IPS-20b (cell line): ENCODE measurements at regions not wholly inside any gene's neighbourhood (a gene's known extent, or its start where the extent isn't known, plus 50 kb on each side); places are given as distances from the start of the nearest gene placed in this dataset.

ENCODE experiments used
- H3K27ac ChIP-seq: one replicate; pipeline ENCODE4 v1.5.1; 2013; ENCODE audit warnings: low read length
- H3K27me3 ChIP-seq: 2 replicates; pipeline ENCODE4 v1.6.1; 2013; ENCODE audit warnings: mild to moderate bottlenecking, low read length, inconsistent platforms; ENCODE audit not compliant: insufficient read depth
- H3K36me3 ChIP-seq: 2 replicates; pipeline ENCODE4 v1.6.1; 2013; ENCODE audit warnings: low read depth, mild to moderate bottlenecking, inconsistent platforms, low read length, moderate library complexity; ENCODE audit not compliant: insufficient read depth
- H3K4me1 ChIP-seq: 2 replicates; pipeline ENCODE4 v1.6.1; 2013; ENCODE audit warnings: mild to moderate bottlenecking, control low read depth, inconsistent platforms, low read length, moderate library complexity; ENCODE audit not compliant: insufficient read depth
- H3K4me3 ChIP-seq: 2 replicates; pipeline ENCODE4 v1.5.1; 2013; ENCODE audit warnings: mild to moderate bottlenecking, low read length, inconsistent platforms
- H3K9ac ChIP-seq: 2 replicates; pipeline ENCODE4 v1.6.1; 2013; ENCODE audit warnings: low read depth, mild to moderate bottlenecking, inconsistent platforms, low read length, moderate library complexity
- H3K9me3 ChIP-seq: 2 replicates; pipeline ENCODE4 v1.6.1; 2013; ENCODE audit warnings: mild to moderate bottlenecking, low read depth, low read length, inconsistent platforms; ENCODE audit not compliant: insufficient read depth

- no peak overlapping the region for H3K27ac ChIP-seq
- H3K4me3 ChIP-seq: no peak overlapping the region
- peaks cover 4% of the 10 kb centered on the region; the same call in 1 of the 2 replicates for H3K4me1 ChIP-seq
- no peaks in the 10 kb centered on the region for H3K36me3 ChIP-seq
- no peaks in the 10 kb centered on the region for H3K27me3 ChIP-seq
- peaks cover 9% of the 10 kb centered on the region for H3K9me3 ChIP-seq
- H3K9ac ChIP-seq: no peak overlapping the region
These were observed 128.5 kb downstream of the METTL4 start for GRCh38 chr18:2442726-2443275.

- no peaks in the 10 kb centered on the region for H3K36me3 ChIP-seq
- H3K4me1 ChIP-seq: peaks cover 4% of the 10 kb centered on the region; the same call in 1 of the 2 replicates
- no peak overlapping the region for H3K4me3 ChIP-seq
- no peak overlapping the region for H3K27ac ChIP-seq
- H3K9ac ChIP-seq: no peak overlapping the region
- H3K9me3 ChIP-seq: peaks cover 9% of the 10 kb centered on the region
- no peaks in the 10 kb centered on the region for H3K27me3 ChIP-seq
These were observed 127.0 kb downstream of the METTL4 start for GRCh38 chr18:2444201-2444875.

- no peak overlapping the region for H3K27ac ChIP-seq
These were observed 122.6 kb downstream of the METTL4 start for GRCh38 chr18:2448565-2449151.

GRCh38 chr18:2451556-2451955 is 119.7 kb downstream of the METTL4 start:
- Histone ChIP-seq H3K4me3 (no peak overlapping the region), H3K9me3 (no peaks in the 10 kb centered on the region), H3K4me1 (no peaks in the 10 kb centered on the region), H3K36me3 (no peaks in the 10 kb centered on the region), H3K9ac (no peak overlapping the region), H3K27ac (no peak overlapping the region), H3K27me3 (no peaks in the 10 kb centered on the region)

More at GRCh38 chr18:2448565-2449151, 122.6 kb downstream of the METTL4 start:
- Histone ChIP-seq H3K36me3 (no peaks in the 10 kb centered on the region), H3K4me3 (no peak overlapping the region), H3K4me1 (peaks cover 4% of the 10 kb centered on the region; the same call in 1 of the 2 replicates), H3K9ac (no peak overlapping the region), H3K9me3 (no peaks in the 10 kb centered on the region), H3K27me3 (no peaks in the 10 kb centered on the region)

- Histone ChIP-seq H3K27me3 (no peaks in the 10 kb centered on the region), H3K4me3 (no peak overlapping the region)
These were observed 111.4 kb downstream of the METTL4 start for GRCh38 chr18:2459886-2460285.

GRCh38 chr18:2466978-2467377 is 104.3 kb downstream of the METTL4 start:
- Histone ChIP-seq H3K36me3 (no peaks in the 10 kb centered on the region), H3K4me1 (no peaks in the 10 kb centered on the region), H3K9me3 (no peaks in the 10 kb centered on the region; the same call in 1 of the 2 replicates), H3K27me3 (no peaks in the 10 kb centered on the region), H3K9ac (no peak overlapping the region), H3K4me3 (no peak overlapping the region), H3K27ac (no peak overlapping the region)

More at GRCh38 chr18:2459886-2460285, 111.4 kb downstream of the METTL4 start:
- Histone ChIP-seq H3K9me3 (no peaks in the 10 kb centered on the region), H3K9ac (no peak overlapping the region), H3K4me1 (no peaks in the 10 kb centered on the region), H3K36me3 (no peaks in the 10 kb centered on the region), H3K27ac (no peak overlapping the region)

- Histone ChIP-seq H3K9me3 (no peaks in the 10 kb centered on the region; the same call in 1 of the 2 replicates), H3K27ac (no peak overlapping the region), H3K36me3 (no peaks in the 10 kb centered on the region), H3K9ac (no peak overlapping the region), H3K4me1 (no peaks in the 10 kb centered on the region), H3K4me3 (no peak overlapping the region), H3K27me3 (no peaks in the 10 kb centered on the region)
These were observed 103.3 kb downstream of the METTL4 start for GRCh38 chr18:2468051-2468450.

GRCh38 chr18:2471523-2471922 is 99.8 kb downstream of the METTL4 start:
- Histone ChIP-seq H3K36me3 (no peaks in the 10 kb centered on the region), H3K9me3 (no peaks in the 10 kb centered on the region; the same call in 1 of the 2 replicates), H3K4me3 (no peak overlapping the region)

GRCh38 chr18:2478662-2479061 is 92.6 kb downstream of the METTL4 start:
- no peaks in the 10 kb centered on the region for H3K9me3 ChIP-seq
- no peak overlapping the region for H3K9ac ChIP-seq
- H3K4me3 ChIP-seq: no peak overlapping the region
- H3K27me3 ChIP-seq: no peaks in the 10 kb centered on the region
- H3K4me1 ChIP-seq: no peaks in the 10 kb centered on the region
- H3K27ac ChIP-seq: no peak overlapping the region
- no peaks in the 10 kb centered on the region for H3K36me3 ChIP-seq

More at GRCh38 chr18:2471523-2471922, 99.8 kb downstream of the METTL4 start:
- Histone ChIP-seq H3K4me1 (no peaks in the 10 kb centered on the region), H3K27ac (no peak overlapping the region), H3K27me3 (no peaks in the 10 kb centered on the region), H3K9ac (no peak overlapping the region)

- Histone ChIP-seq H3K27ac (no peak overlapping the region), H3K9me3 (no peaks in the 10 kb centered on the region), H3K4me3 (no peak overlapping the region), H3K27me3 (no peaks in the 10 kb centered on the region), H3K36me3 (no peaks in the 10 kb centered on the region), H3K9ac (no peak overlapping the region), H3K4me1 (no peaks in the 10 kb centered on the region)
These were observed 90.8 kb downstream of the METTL4 start for GRCh38 chr18:2480536-2480935.

- Histone ChIP-seq H3K4me3 (no peak overlapping the region), H3K27me3 (no peaks in the 10 kb centered on the region), H3K9ac (no peak overlapping the region), H3K36me3 (no peaks in the 10 kb centered on the region), H3K27ac (no peak overlapping the region), H3K4me1 (no peaks in the 10 kb centered on the region), H3K9me3 (no peaks in the 10 kb centered on the region)
These were observed 88.4 kb downstream of the METTL4 start for GRCh38 chr18:2482706-2483475.
